ENCODE measurements at regions not wholly inside any gene's neighbourhood (a gene's known extent, or its start where the extent isn't known, plus 50 kb on each side); places are given as distances from the start of the nearest gene placed in this dataset.
A peak's percentile ranks its signal among the peaks of the same experiment; 100 is the strongest.
"Not testable (repeated sequence)": the region's sequence is repeated elsewhere in the genome, so short reads cannot be mapped to it uniquely, and the experiment has no call there.

- no TSS peak for BruUV-seq (replicated peaks)
- H3K9me3 ChIP-seq (ENCODE audit: low read length), result no peaks in the 10 kb centered on the region
- H3K36me3 ChIP-seq (ENCODE audit: insufficient read depth, low read length), result no peaks in the 10 kb centered on the region
- H4K20me1 ChIP-seq (ENCODE audit: insufficient read depth, low read length), result no peaks in the 10 kb centered on the region
- intact Hi-C loops (cut with micrococcal nuclease; ENCODE audit: unreplicated experiment), result no loop called here
- no peak overlapping the region for H2AFZ ChIP-seq (ENCODE audit: low read length)
- ChIA-PET POLR2A (interaction anchor here (0.6 kb wide), 1 partner anchor 672 kb away, joined by 3 read pairs; no protein-coding TSS in a partner anchor), CTCF (ENCODE audit: unreplicated experiment) (no interaction called here)
- no peak for DNase-seq (ENCODE audit: low spot score)
- no peaks in the 10 kb centered on the region for H3K4me1 ChIP-seq (ENCODE audit: insufficient read depth, low read length, poor library complexity, severe bottlenecking)
- TF ChIP-seq CTCF (conservative IDR thresholded peaks at IDR 0.05; ENCODE audit: low read length) (no peak), EZH2phosphoT487 (IDR thresholded peaks at IDR 0.05; ENCODE audit: borderline replicate concordance, low read depth, low read length) (no peak)
- H3K4me2 ChIP-seq (ENCODE audit: low read length), result 0 out of 2 replicates have a peak overlapping the region, but pooled peaks have one; percentile 3
- H3K79me2 ChIP-seq (ENCODE audit: insufficient read depth, low read depth, low read length), result no peaks in the 10 kb centered on the region
- no peak overlapping the region for H3K27ac ChIP-seq (ENCODE audit: low read depth, low read length, poor library complexity, severe bottlenecking)
- H3K4me3 ChIP-seq (ENCODE audit: low read depth, low read length, poor library complexity, severe bottlenecking), result no peak overlapping the region
- no peaks in the 10 kb centered on the region for H3K9me2 ChIP-seq (ENCODE audit: insufficient read depth, low read length)
Measured at GRCh38 chr11:21653951-21654421, 538.9 kb upstream of the ANO5 start.

- no TSS peak for BruUV-seq (replicated peaks)
- H3K4me3 ChIP-seq (ENCODE audit: low read depth, low read length, poor library complexity, severe bottlenecking), result no peak overlapping the region
- H3K79me2 ChIP-seq (ENCODE audit: insufficient read depth, low read depth, low read length), result no peaks in the 10 kb centered on the region
- no peak overlapping the region for H2AFZ ChIP-seq (ENCODE audit: low read length)
- no peaks in the 10 kb centered on the region for H4K20me1 ChIP-seq (ENCODE audit: insufficient read depth, low read length)
- no peaks in the 10 kb centered on the region for H3K9me3 ChIP-seq (ENCODE audit: low read length)
- H3K9me2 ChIP-seq (ENCODE audit: insufficient read depth, low read length), result no peaks in the 10 kb centered on the region
- H3K4me2 ChIP-seq (ENCODE audit: low read length), result no peak overlapping the region
- H3K4me1 ChIP-seq (ENCODE audit: insufficient read depth, low read length, poor library complexity, severe bottlenecking), result no peaks in the 10 kb centered on the region
- ChIA-PET POLR2A (no interaction called here), CTCF (ENCODE audit: unreplicated experiment) (no interaction called here)
- intact Hi-C loops (cut with micrococcal nuclease; ENCODE audit: unreplicated experiment), result no loop called here
- no peak for DNase-seq (ENCODE audit: low spot score)
- no peak overlapping the region for H3K27ac ChIP-seq (ENCODE audit: low read depth, low read length, poor library complexity, severe bottlenecking)
- H3K36me3 ChIP-seq (ENCODE audit: insufficient read depth, low read length), result no peaks in the 10 kb centered on the region
- TF ChIP-seq CTCF (conservative IDR thresholded peaks at IDR 0.05; ENCODE audit: low read length) (no peak), EZH2phosphoT487 (IDR thresholded peaks at IDR 0.05; ENCODE audit: borderline replicate concordance, low read depth, low read length) (no peak)
Measured at GRCh38 chr11:21656065-21656464, 536.8 kb upstream of the ANO5 start.

GRCh38 chr11:21658654-21659193 is 534.2 kb upstream of the ANO5 start:
- Histone ChIP-seq H3K36me3 (ENCODE audit: insufficient read depth, low read length) (no peaks in the 10 kb centered on the region), H3K9me2 (ENCODE audit: insufficient read depth, low read length) (no peaks in the 10 kb centered on the region), H2AFZ (ENCODE audit: low read length) (no peak overlapping the region), H3K9me3 (ENCODE audit: low read length) (no peaks in the 10 kb centered on the region), H3K79me2 (ENCODE audit: insufficient read depth, low read depth, low read length) (no peaks in the 10 kb centered on the region), H3K27ac (ENCODE audit: low read depth, low read length, poor library complexity, severe bottlenecking) (no peak overlapping the region), H3K4me3 (ENCODE audit: low read depth, low read length, poor library complexity, severe bottlenecking) (no peak overlapping the region), H4K20me1 (ENCODE audit: insufficient read depth, low read length) (no peaks in the 10 kb centered on the region), H3K4me2 (ENCODE audit: low read length) (no peak overlapping the region), H3K4me1 (ENCODE audit: insufficient read depth, low read length, poor library complexity, severe bottlenecking) (no peaks in the 10 kb centered on the region)
- ChIA-PET POLR2A (no interaction called here), CTCF (ENCODE audit: unreplicated experiment) (no interaction called here)
- DNase-seq (ENCODE audit: low spot score), result no peak
- intact Hi-C loops (cut with micrococcal nuclease; ENCODE audit: unreplicated experiment), result no loop called here
- no peak for TF ChIP-seq CTCF (conservative IDR thresholded peaks at IDR 0.05; ENCODE audit: low read length)
- no peak for TF ChIP-seq EZH2phosphoT487 (IDR thresholded peaks at IDR 0.05; ENCODE audit: borderline replicate concordance, low read depth, low read length)
- BruUV-seq (replicated peaks), result no TSS peak

- CTCF ChIA-PET (ENCODE audit: unreplicated experiment); BruUV-seq (replicated peaks); H4K20me1 ChIP-seq (ENCODE audit: insufficient read depth, low read length); H3K36me3 ChIP-seq (ENCODE audit: insufficient read depth, low read length); DNase-seq (ENCODE audit: low spot score); intact Hi-C loops (cut with micrococcal nuclease; ENCODE audit: unreplicated experiment); H3K4me2 ChIP-seq (ENCODE audit: low read length); H3K4me3 ChIP-seq (ENCODE audit: low read depth, low read length, poor library complexity, severe bottlenecking); H2AFZ ChIP-seq (ENCODE audit: low read length); H3K9me2 ChIP-seq (ENCODE audit: insufficient read depth, low read length); H3K79me2 ChIP-seq (ENCODE audit: insufficient read depth, low read depth, low read length); H3K27ac ChIP-seq (ENCODE audit: low read depth, low read length, poor library complexity, severe bottlenecking); POLR2A ChIA-PET; H3K4me1 ChIP-seq (ENCODE audit: insufficient read depth, low read length, poor library complexity, severe bottlenecking); H3K9me3 ChIP-seq (ENCODE audit: low read length): not testable (repeated sequence)
Measured at GRCh38 chr11:21659377-21659776, 533.5 kb upstream of the ANO5 start.
